ENCODE measurements at regions not wholly inside any gene's neighbourhood (a gene's known extent, or its start where the extent isn't known, plus 50 kb on each side); places are given as distances from the start of the nearest gene placed in this dataset.

DNA sequence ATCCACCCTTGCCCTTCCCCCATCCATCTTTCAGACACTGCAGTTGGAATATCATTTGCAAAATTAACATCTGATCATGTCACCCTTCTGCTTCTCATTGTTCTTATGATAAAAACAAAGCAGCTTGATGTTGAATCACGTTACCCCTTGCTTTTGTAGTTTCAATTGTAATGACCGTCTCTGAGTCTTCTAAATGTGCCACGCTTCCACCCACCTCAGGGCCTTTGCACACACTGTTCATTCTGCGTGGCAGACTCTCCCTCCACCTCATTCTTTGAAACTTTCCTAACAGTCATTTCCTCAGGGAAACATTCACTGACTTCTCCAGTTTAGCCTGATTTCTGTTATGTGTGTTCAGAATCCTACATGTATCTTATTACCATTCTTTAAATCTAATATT, 143.6 kb upstream of the LMO4 start:
- Histone ChIP-seq H3K27ac (no peak overlapping the region), H3K9me3 (no peaks in the 10 kb centered on the region), H3K36me3 (no peaks in the 10 kb centered on the region), H3K4me1 (no peaks in the 10 kb centered on the region), H3K4me3 (no peak overlapping the region), H3K27me3 (no peaks in the 10 kb centered on the region)
- no peak for TF ChIP-seq POLR2A (IDR thresholded peaks at IDR 0.05)
- TF ChIP-seq POLR2AphosphoS5 (IDR thresholded peaks at IDR 0.05) = no peak
- TF ChIP-seq, protein P1, sequence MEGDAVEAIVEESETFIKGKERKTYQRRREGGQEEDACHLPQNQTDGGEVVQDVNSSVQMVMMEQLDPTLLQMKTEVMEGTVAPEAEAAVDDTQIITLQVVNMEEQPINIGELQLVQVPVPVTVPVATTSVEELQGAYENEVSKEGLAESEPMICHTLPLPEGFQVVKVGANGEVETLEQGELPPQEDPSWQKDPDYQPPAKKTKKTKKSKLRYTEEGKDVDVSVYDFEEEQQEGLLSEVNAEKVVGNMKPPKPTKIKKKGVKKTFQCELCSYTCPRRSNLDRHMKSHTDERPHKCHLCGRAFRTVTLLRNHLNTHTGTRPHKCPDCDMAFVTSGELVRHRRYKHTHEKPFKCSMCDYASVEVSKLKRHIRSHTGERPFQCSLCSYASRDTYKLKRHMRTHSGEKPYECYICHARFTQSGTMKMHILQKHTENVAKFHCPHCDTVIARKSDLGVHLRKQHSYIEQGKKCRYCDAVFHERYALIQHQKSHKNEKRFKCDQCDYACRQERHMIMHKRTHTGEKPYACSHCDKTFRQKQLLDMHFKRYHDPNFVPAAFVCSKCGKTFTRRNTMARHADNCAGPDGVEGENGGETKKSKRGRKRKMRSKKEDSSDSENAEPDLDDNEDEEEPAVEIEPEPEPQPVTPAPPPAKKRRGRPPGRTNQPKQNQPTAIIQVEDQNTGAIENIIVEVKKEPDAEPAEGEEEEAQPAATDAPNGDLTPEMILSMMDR (IDR thresholded peaks at IDR 0.05) = no peak
- DNase-seq (ENCODE audit: low spot score in 2 of 2) = no peak
- intact Hi-C loops (cut with DNase I; ENCODE audit: low total_unique reads) = no loop called here

DNA sequence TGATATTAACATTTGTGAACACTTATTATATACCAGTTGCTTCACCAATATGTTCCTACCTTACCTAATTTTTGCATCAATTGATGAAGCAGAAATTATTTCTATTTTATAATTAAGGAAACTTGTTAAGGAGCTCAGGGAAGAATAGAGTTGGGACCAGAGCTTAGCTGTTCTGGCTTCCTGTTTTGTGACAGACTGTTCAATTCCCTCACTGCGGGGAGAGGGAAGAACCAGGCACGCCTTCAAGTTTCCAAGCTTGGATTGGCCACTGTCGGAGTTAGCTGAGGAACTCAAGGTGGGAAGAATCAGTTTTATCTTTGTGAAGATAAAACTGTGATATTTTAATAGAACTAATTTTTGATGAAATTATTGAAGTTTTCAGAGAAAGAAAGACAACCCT, 142.3 kb upstream of the LMO4 start:
- Histone ChIP-seq H3K4me3 (no peak overlapping the region), H3K9me3 (no peaks in the 10 kb centered on the region), H3K27me3 (no peaks in the 10 kb centered on the region), H3K27ac (no peak overlapping the region), H3K36me3 (no peaks in the 10 kb centered on the region), H3K4me1 (no peaks in the 10 kb centered on the region)
- intact Hi-C loops (cut with DNase I; ENCODE audit: low total_unique reads) = no loop called here
- DNase-seq (ENCODE audit: low spot score in 2 of 2) = no peak
- TF ChIP-seq POLR2A (IDR thresholded peaks at IDR 0.05) = no peak

DNA sequence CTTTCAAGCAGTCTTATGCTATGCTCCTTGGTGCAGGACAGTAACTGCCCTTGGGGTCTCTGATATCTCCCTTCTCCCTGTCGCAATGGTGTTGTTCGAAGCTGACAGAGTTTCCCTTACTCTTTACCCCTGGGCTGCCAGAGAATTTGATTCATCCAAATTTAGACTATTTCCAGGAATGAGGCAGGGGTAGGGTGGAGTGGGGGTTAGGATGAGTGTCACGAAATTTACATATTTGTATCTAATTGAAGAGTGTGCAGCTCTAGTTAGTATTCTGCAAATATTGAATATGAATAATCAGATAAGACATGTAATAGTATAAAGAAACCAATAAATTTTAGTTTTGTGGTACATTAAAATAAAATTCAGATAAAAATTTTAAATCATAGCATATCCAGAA, 140.0 kb upstream of the LMO4 start:
- no peak overlapping the region for H3K27ac ChIP-seq

DNA sequence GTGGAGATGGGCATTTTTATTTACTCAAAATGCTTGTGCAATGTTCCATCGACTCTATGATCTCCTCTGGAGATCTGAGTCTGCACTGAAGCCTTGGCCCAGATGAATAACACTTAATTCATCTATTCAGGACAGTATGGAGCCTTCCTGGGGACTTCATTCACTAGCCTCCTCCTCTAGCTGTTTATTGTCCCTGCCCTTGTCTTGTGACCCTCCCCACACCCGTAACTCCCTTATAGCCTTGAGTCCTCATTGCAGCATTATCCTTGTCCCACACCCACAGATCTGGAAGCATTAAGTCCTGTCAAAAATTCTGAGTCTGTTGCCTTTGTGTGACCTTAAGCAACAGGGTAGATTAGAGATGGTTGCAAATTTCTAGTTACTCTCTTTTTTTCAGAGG, 138.3 kb upstream of the LMO4 start:
- intact Hi-C loops (cut with DNase I; ENCODE audit: low total_unique reads) = no loop called here
- Histone ChIP-seq H3K36me3 (no peaks in the 10 kb centered on the region), H3K27ac (no peak overlapping the region), H3K9me3 (peaks cover 0 to 9% of the 10 kb centered on the region in 2 donors), H3K4me3 (no peak overlapping the region), H3K4me1 (no peaks in the 10 kb centered on the region), H3K27me3 (no peaks in the 10 kb centered on the region)
- no peak for DNase-seq (ENCODE audit: low spot score in 2 of 2)
- TF ChIP-seq, protein P1 (IDR thresholded peaks at IDR 0.05) = no peak
- no peak for TF ChIP-seq POLR2AphosphoS5 (IDR thresholded peaks at IDR 0.05)
- TF ChIP-seq POLR2A (IDR thresholded peaks at IDR 0.05) = no peak

More for the DNA sequence above, 140.0 kb upstream of the LMO4 start:
- Histone ChIP-seq H3K27me3 (no peaks in the 10 kb centered on the region), H3K36me3 (no peaks in the 10 kb centered on the region), H3K9me3 (no peaks in the 10 kb centered on the region), H3K4me3 (no peak overlapping the region), H3K4me1 (no peaks in the 10 kb centered on the region)
- no peak for DNase-seq (ENCODE audit: low spot score in 2 of 2)
- no peak for TF ChIP-seq POLR2A (IDR thresholded peaks at IDR 0.05)
- TF ChIP-seq, protein P1 (IDR thresholded peaks at IDR 0.05) = no peak
- no peak for TF ChIP-seq POLR2AphosphoS5 (IDR thresholded peaks at IDR 0.05)
- intact Hi-C loops (cut with DNase I; ENCODE audit: low total_unique reads) = no loop called here

DNA sequence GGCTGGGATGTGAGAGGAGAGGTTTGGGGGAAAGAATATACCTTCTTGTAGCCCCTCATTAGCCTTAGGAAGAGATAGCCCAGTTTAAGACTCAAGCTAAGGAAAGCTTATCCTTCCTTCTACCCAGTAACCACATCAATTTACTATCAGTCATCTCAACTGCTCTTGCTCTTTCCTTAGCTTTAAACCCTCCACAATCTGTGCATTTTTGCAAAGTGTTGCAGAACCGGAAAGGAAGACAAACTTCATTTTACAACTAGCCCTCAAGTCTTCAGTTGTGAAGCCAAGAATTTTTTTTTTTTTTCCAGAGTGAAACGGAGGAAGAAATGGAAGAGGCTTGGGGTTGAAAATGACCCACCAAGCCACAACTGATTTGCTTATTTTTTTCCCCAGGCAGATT, 137.0 kb upstream of the LMO4 start:
- Histone ChIP-seq H3K27ac (no peak overlapping the region), H3K4me3 (no peak overlapping the region), H3K27me3 (no peaks in the 10 kb centered on the region), H3K36me3 (no peaks in the 10 kb centered on the region), H3K9me3 (peaks cover 0 to 15% of the 10 kb centered on the region in 2 donors), H3K4me1 (no peaks in the 10 kb centered on the region)
- TF ChIP-seq, protein P1 (IDR thresholded peaks at IDR 0.05) = no peak
- TF ChIP-seq POLR2A (IDR thresholded peaks at IDR 0.05) = no peak
- no peak for TF ChIP-seq POLR2AphosphoS5 (IDR thresholded peaks at IDR 0.05)
- no peak for DNase-seq (ENCODE audit: low spot score in 2 of 2)
- intact Hi-C loops (cut with DNase I; ENCODE audit: low total_unique reads) = no loop called here

DNA sequence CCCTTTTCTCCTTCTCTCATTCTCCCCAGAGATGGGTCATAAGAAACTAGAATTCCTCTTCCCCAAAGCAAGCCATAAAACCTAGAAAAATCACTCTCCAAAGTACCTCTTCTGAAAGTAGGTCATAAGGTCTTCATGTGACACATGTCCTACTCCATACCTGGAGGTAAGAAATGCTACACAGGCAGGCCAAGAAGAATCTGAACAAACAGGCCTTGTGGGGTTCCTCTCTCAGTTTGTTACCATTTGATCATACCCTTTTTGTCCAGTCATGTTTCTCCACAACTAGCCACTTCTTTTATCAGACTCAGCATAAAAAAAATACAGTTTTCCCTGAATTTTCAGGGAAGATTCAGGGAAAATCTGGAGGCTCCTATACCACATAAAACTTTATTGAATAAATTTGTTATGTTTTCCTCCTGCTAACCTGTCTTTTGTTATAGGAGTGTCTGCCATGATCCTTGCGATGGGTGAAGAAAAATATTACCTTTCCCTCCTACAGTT, 134.4 kb upstream of the LMO4 start:
- Histone ChIP-seq H3K27ac (no peak overlapping the region), H3K36me3 (no peaks in the 10 kb centered on the region), H3K27me3 (no peaks in the 10 kb centered on the region), H3K4me1 (no peaks in the 10 kb centered on the region), H3K4me3 (no peak overlapping the region), H3K9me3 (peaks cover 0 to 15% of the 10 kb centered on the region in 2 donors)
- DNase-seq (ENCODE audit: low spot score in 2 of 2) = no peak
- TF ChIP-seq POLR2A (IDR thresholded peaks at IDR 0.05) (no peak), POLR2AphosphoS5 (IDR thresholded peaks at IDR 0.05) (no peak)
- TF ChIP-seq, protein P1 (IDR thresholded peaks at IDR 0.05) = no peak
- intact Hi-C loops (cut with DNase I; ENCODE audit: low total_unique reads) = no loop called here

Data from breast epithelium (tissue), 4 donors.